Mucosa of descending colon (tissue), 3 donors: ENCODE measurements at regions not wholly inside any gene's neighbourhood (a gene's known extent, or its start where the extent isn't known, plus 50 kb on each side); places are given as distances from the start of the nearest gene placed in this dataset.

Experiments used
- ATAC-seq: fragments of 200-7000 bp; cut with Tn5 transposase; one replicate; pipeline ENCODE4 v1.9.1; 2020; ENCODE audit warnings: mild to moderate bottlenecking, moderate library complexity
- DNase-seq, 3 donors: peaks; one replicate each; pipeline ENCODE4 v3.0.0-alpha.2; 2020
- H3K36me3 ChIP-seq: fragments of 200-600 bp; one replicate; pipeline ENCODE4 v1.8.0; 2021; ENCODE audit warnings: low read depth, mild to moderate bottlenecking
- H3K4me1 ChIP-seq: fragments of 200-600 bp; one replicate; pipeline ENCODE4 v1.8.0; 2021; ENCODE audit warnings: low read depth, mild to moderate bottlenecking
- H3K4me3 ChIP-seq: fragments of 200-600 bp; one replicate; pipeline ENCODE4 v1.8.0; 2021; ENCODE audit warnings: mild to moderate bottlenecking
- H3K9me3 ChIP-seq: fragments of 200-600 bp; one replicate; pipeline ENCODE4 v1.8.0; 2021; ENCODE audit warnings: mild to moderate bottlenecking
- intact Hi-C, 2 donors: fragments of 100-400 bp; cut with DNase I in 1 of 2; cut with micrococcal nuclease in 1 of 2; formaldehyde crosslinking; loops; one replicate each; pipeline versions ENCODE4 v1.11.0 to v1.11.1; 2022; cut with DNase I, micrococcal nuclease
- TF ChIP-seq, protein P1 (sequence below): fragments of 200-600 bp; IDR thresholded peaks from one replicate; pipeline ENCODE4 v1.8.0; 2022; ENCODE audit warnings: antibody characterized with exemption, mild to moderate bottlenecking
- donor health status: DM: no; HTN: no; CAD: no; lungs with moderate emphysema.
- donor health status: DM: no; HTN: no; CAD: no.
- donor health status: DM: no; HTN: yes; CAD: no.

DNA sequence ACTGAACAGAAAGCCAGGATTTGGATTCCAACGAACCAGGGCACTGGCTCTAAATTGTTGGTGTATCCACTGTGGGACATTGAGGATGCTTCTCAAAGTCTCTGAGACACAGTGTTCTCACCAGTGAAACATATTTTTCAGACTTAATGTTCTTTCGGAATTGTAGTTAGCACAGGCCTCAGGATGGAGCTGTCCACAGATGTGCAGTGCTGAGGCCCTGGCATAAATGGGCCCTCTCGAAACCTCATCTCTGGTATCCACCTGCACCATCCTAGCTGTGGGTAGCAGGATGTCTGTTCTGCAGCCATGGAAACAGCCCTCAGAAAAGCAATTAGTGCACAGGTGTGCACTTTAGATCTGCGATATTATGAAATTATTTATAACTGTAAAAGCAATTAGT is 656.8 kb downstream of the TBC1D22A start:
- Histone ChIP-seq H3K36me3 (no peaks in the 10 kb centered on the region), H3K9me3 (no peaks in the 10 kb centered on the region), H3K4me1 (no peaks in the 10 kb centered on the region), H3K4me3 (no peak overlapping the region)
- ATAC-seq (no peak), DNase-seq (no peak)
- intact Hi-C loops = no loop called here
- TF ChIP-seq, protein P1, sequence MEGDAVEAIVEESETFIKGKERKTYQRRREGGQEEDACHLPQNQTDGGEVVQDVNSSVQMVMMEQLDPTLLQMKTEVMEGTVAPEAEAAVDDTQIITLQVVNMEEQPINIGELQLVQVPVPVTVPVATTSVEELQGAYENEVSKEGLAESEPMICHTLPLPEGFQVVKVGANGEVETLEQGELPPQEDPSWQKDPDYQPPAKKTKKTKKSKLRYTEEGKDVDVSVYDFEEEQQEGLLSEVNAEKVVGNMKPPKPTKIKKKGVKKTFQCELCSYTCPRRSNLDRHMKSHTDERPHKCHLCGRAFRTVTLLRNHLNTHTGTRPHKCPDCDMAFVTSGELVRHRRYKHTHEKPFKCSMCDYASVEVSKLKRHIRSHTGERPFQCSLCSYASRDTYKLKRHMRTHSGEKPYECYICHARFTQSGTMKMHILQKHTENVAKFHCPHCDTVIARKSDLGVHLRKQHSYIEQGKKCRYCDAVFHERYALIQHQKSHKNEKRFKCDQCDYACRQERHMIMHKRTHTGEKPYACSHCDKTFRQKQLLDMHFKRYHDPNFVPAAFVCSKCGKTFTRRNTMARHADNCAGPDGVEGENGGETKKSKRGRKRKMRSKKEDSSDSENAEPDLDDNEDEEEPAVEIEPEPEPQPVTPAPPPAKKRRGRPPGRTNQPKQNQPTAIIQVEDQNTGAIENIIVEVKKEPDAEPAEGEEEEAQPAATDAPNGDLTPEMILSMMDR = no peak

DNA sequence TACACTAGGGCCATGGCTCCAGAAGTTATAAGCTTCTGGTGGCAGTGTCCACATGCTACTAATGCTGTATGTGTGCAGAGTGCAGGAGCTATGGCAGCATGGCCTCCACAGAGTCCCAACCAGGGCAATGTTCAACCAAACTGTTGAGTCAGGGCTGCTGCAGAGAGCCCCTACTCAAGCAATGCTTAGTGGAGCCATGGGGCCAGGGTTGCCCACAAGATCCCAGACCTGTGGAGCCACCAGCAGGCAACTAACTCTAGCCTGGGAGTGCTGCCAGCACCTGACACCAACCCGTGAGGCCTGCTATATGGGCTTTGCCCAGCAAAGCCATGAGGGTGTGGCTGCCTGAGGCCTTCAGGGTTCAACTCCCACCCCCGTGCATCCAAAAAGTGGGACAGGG is 655.2 kb downstream of the TBC1D22A start:
- ATAC-seq = no peak
- Histone ChIP-seq H3K9me3 (no peaks in the 10 kb centered on the region), H3K36me3 (no peaks in the 10 kb centered on the region), H3K4me1 (no peaks in the 10 kb centered on the region), H3K4me3 (no peak overlapping the region)
- TF ChIP-seq, protein P1 = no peak
- intact Hi-C loops = no loop called here
- no peak for DNase-seq

DNA sequence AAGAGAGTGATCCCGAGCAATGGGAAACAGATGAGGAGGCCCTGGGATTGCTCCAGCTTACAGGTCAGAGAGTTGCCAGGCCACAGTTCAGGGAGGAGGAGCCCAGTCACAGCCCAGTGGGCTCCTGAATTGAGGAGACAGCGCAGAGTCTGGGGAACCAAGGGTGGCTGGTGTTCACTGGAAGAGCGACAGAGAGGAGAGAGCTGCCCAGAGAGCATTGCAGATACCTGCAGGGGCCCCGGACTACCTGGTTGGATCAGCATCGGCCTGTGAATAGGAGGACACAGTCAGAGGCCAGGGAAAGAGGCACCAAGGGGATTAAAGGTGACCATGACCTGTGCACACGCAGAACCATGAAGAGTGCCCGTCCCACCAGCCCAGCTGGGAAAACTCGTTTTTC is 648.6 kb downstream of the TBC1D22A start:
- no peak for ATAC-seq
- Histone ChIP-seq H3K4me3 (no peak overlapping the region), H3K36me3 (no peaks in the 10 kb centered on the region), H3K9me3 (no peaks in the 10 kb centered on the region), H3K4me1 (no peaks in the 10 kb centered on the region)
- intact Hi-C loops = no loop called here
- DNase-seq = peak in 1 of 3 donors; percentile 16
- TF ChIP-seq, protein P1 = no peak

DNA sequence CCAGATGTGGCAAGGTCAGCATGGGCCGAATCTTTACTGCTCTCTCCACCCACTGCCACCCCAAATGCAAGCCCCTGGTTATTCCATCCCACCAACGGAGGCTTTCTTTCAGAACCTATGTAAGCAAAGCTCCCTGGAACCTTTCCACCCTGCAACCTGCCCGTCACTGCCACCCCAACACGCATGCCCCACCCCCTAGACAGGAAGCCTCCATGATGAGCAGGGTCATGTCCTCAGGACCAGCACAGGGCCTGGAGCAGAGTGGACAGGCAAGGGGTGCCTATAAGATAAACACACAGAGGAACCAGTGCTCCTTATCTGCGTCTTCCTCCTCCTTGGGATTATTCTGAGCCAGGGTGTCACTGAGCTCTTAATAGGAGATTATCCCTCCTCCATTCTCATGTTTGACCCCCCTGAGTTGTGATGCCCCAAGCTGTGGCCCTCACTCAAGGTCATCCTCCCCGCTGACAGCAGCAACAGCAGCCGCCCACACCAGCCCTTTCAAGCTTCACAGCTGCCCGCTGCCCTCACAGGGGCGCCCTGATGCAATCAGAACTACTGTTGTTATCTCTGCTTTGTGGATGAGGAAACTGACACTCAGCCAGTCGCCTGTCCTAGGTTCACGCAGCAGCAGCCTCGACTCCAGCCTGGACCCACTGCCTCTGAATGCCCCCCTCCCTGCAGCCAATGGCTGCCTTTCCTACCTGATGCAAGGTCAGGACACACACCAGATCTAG is 647.3 kb downstream of the TBC1D22A start:
- Histone ChIP-seq H3K36me3 (no peaks in the 10 kb centered on the region), H3K9me3 (no peaks in the 10 kb centered on the region), H3K4me1 (no peaks in the 10 kb centered on the region), H3K4me3 (no peak overlapping the region)
- DNase-seq (peak in 1 of 3 donors; percentile 22), ATAC-seq (no peak)
- intact Hi-C loops = no loop called here
- TF ChIP-seq, protein P1 = no peak

DNA sequence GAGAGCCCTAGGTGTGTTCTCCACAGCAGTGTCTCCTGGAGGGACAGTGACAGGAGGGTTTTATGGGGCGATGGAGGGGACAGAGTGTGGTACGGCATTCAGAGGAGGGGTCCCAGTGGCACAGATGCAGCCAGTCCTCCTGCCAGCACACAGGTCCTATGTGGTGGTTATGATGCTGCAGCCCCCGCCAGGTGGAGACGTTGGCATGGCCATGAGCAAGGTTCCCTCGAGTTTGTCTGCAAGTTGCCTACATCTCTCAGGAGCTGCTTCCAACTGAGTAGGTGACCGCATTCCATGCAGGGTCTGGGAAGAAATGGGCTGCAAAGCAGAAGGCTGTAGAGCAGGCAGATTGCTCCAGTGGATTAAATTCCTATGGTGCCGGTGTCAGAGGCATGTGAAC is 646.0 kb downstream of the TBC1D22A start:
- H3K36me3 ChIP-seq = no peaks in the 10 kb centered on the region
- H3K9me3 ChIP-seq = no peaks in the 10 kb centered on the region
- H3K4me1 ChIP-seq = no peaks in the 10 kb centered on the region
- intact Hi-C loops = no loop called here
- no peak overlapping the region for H3K4me3 ChIP-seq
- TF ChIP-seq, protein P1 = no peak
- DNase-seq = no peak
- no peak for ATAC-seq
